ENCODE measurements at regions not wholly inside any gene's neighbourhood (a gene's known extent, or its start where the extent isn't known, plus 50 kb on each side); places are given as distances from the start of the nearest gene placed in this dataset.

DNA sequence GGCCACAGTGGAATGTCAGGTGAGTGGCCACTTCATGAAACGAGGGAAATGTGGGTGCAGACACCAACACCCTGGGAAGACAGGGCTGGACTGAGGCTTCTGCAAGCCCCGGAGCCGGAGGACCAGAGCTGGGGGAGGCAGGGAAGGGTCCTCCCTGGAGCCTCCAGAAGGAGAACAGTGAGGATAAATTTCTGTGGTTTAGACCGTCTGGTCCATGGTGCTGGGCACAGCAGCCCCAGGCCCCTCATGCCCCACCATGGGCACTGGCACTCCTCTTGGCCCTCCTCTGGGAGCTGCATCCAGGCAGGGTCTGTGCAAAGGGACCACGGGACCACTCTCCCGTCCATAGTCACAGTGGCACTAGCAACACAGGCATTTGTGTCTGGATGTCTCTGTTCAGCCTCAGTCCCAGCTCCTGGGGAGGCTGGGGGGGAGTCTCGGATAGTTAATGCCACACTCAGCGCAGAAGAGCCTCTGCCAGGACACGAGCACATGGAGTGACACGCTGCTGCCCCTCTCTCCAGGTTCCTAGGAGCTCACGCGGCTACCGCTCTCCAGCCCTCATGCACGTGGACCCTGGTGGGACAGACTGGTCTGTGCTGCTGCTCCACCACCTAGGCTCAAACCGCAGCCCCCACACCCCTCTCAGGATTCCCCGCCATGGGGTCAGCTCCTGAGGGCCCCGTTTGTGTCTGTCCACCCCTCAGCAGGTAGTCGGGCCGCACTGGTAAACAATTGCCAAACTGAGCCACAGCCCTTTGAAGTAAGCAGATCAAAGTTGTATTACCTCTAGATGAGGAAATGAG, 305.9 kb upstream of the SALL3 start:
- DNase-seq = no peak

GRCh38 chr18:78675231-78675630, 304.4 kb upstream of the SALL3 start:
- DNase-seq = no peak

- DNase-seq = no peak
Observed at GRCh38 chr18:78676622-78677482, 302.8 kb upstream of the SALL3 start.

DNA sequence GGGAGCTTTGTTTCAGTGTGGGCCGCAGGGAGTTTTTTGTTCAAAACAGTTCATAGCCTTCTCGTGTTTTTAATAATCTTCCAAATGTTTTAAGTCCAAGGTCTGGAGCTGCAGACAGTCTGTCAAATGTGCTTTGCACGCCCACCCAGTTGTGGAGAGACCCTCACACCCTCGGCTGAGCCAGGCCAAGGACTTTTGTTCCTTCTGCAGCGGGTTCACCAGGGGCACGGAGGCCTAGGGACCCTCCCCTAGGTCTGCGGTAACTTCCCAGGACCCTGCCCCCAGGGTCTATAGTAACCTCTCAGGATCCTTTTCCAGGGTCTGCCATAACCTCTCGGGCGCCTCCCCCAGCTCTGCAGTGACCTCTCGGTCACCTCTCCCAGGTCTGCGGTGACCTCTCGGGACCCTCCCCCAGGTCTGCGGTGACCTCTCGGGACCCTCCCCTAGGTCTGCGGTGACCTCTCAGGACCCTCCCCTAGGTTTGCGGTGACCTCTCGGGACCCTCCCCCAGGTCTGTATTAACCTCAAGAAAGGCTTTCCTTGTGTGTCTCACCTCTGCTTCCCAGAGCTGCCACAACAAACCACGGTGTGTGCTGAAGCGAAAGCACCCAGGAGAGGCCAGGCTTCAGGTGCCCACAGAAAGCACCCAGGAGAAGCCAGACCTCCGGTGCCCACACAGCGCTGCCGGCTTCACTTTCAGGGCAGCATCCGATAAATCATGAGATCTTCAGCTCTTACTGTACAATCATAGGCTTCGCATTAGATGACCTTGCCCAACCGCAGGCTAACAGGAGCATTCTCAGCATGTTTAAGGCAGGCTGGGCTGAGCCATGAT, 301.9 kb upstream of the SALL3 start:
- no peak for DNase-seq

DNA sequence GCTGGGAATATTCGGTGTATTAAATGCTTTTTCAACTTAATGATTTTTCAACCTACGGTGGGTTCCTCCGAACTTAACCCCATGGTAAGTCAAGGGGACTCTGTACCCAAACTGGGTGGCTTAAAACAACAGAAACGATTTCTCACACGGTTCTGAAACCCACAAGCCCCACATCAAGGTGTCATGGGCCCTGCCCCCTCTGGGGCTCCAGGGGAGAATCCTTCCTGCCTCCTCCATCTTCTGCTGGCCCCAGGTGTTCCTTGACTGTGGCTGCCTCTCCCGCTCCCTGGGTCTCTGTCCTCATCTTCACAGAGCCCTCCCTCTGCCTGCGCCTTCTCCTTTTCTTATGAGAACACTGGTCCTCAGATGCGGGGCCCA, 301.3 kb upstream of the SALL3 start:
- no peak for DNase-seq

DNA sequence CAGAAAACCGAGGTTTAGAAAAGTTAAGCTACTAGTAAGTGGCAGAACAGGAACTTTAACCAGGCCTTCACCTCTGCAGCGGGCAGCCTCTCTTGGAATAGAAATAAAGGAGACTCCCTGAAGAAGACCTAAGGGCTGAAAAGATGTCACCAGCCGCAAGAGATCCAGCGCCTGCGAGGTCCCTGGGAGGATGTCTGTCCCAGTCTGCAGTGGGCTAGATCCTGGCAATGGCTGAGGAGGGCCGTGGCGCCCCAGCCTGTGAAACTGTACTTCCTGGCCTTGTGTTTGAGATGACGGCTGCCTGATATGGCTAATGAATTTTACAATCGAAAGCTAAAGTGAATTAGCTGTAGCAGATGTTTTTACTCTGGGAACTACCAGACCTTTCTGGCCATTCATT, 300.6 kb upstream of the SALL3 start:
- DNase-seq = no peak

DNA sequence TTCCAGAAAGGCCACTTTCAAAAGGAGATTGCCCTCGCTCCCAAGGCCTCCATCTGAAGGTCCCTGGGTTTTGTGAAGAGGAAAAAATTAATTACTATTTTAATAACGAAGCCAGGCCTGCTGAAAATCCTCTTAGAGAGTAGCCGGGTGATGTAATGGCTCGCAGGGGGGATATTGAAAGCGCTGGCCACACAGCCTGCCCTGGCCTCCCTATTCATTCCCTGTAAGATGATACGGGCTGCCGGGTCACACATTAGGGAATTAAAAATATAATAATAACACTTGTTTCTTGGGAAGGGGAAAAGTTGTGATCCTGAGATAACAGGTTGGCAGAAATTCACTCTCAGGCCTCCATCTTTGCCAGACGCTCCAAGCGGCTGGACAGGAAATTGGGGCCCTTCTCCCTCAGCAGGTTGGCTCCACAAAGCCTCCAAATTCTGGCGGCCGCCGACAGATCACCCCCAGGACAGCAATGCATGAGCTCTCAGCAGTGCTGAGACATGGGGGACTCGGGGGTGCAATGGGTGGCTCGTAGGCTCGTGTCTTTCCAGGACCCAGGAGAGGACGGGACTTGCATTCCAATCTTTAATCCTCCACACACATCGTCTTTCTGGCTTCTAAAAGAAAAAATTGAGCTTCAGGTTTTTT, 299.9 kb upstream of the SALL3 start:
- no peak for DNase-seq

DNA sequence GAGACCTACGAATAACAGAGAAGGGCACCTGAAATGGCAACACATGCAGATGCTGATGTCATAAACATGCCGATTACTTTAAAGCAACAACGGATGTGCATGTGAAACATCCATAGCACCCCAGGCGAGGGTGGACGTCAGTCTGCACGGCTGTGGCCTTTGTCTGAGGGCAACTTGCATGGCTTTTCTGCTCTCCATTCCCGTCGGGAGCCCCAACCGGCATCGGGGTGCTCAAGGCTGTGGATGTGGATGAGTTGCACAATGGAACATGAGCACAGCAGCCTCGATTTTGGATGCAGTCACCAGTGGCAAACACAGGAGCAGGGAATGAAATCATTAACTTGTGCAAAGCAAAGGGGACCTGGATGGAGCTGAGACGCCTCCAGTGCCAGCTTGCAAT, 298.2 kb upstream of the SALL3 start:
- no peak for DNase-seq

DNA sequence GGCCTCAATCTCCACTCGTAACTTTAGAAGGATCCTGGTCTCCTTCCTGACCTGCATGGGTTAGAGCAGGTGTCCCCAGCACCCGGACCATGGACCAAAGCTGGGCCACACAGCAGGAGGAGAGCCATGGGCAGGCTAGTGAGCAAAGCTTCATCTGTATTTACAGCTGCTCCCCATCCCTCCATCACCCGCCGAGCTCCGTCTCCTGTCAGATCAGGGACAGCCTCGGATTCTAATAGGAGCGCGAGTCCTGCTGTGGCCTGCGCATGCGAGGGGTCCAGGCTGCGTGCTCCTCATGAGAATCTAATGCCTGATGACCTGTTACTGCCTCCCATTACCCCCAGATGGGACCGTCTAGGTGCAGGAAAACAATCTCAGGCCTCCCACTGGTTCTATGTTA, 297.7 kb upstream of the SALL3 start:
- DNase-seq = no peak

- DNase-seq = no peak
Observed at GRCh38 chr18:78682716-78683115, 296.9 kb upstream of the SALL3 start.

DNA sequence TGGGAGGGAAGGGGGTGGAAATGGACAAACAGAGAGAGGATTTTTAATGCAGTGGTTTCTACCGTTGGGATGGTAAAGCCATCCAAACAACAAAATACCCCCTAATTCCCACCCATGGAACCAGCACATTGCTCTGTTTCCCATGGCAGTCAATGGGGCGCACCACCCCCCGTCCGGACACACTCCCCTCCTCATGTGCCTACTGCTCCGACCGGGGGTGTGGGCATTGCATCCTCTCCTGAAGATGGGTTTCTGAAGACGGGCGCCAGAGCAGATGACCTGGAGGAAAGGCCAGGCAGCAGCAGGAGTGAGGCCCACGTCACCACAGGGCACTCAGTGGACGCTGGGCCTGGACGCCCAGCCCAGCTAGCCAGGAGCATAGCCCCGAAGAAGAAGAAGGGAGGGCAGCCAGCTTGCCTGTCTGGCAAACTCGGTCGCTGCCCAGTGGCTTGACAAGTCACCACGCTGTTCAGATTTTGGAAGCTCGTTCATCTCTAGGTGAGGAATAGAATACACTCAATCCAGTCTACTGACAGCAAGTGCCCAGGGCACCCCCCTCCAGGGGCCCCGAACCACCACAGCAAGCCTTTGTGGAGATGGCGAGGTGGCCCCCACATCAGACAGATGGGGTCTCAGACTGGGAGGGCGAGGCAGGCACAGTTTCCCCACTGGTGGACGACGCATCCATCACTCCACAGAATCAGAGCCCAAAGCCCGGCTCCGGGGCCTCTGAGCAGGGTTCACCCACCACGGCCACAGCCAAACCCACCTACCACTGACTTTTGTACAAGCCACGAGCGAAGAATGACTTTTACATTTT, 296.2 kb upstream of the SALL3 start:
- no peak for DNase-seq

DNA sequence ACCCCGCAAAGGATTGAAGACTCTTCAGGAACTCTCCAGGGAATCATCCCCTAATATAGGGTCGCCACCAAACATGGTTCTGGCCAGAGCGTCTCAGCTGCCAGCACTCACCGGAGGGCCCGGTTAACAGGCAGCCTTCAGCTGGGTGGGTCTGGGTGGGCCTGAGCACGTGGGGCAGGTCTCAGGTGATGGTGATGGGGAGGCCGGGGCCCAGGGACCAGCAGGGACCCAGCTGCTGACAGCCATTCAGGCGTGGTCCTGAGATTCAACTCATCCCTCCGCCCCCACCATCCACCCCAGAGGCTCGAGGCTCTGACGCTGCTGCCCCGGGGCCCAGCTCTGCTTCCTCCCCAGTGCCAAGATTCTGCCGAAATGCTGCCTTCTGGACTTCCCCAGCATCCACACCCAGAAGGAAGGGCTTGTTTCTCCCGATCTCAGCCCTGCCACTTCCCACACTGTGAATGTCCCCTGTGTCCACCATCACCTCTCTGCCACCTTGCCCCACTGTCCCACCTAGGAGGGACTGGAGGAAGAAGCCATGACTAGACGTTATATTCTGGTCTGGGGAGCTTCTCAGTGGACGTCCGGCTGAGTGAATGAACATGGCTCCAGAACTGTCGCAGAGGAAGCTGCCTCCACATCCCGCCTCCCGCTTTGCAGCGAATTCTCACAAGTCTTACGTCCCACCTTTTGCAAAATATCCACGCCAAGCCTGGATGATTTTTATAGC, 294.2 kb upstream of the SALL3 start:
- DNase-seq = no peak

GRCh38 chr18:78685980-78686530, 293.6 kb upstream of the SALL3 start:
- DNase-seq = no peak

- DNase-seq = no peak
Observed at GRCh38 chr18:78686976-78687685, 292.5 kb upstream of the SALL3 start.

DNA sequence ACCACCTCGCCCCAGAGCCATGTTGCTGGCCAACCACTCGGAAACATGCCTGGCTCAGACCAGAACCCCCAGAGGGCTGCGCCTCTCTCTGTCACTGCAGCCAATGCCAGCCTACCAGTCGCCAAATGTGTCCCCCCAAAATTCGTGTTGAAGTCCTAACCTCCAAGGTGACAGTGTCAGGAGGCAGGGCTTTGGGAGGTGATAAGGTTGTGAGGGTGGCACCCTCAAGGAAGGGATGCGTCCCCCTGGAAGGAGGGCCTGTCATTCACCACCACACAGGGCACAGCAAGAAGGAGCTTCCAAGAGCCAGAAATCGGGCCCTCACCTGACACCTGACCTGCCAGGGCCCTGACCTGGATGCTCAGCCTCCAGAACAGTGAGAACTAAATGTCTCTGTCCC, 291.9 kb upstream of the SALL3 start:
- no peak for DNase-seq

DNA sequence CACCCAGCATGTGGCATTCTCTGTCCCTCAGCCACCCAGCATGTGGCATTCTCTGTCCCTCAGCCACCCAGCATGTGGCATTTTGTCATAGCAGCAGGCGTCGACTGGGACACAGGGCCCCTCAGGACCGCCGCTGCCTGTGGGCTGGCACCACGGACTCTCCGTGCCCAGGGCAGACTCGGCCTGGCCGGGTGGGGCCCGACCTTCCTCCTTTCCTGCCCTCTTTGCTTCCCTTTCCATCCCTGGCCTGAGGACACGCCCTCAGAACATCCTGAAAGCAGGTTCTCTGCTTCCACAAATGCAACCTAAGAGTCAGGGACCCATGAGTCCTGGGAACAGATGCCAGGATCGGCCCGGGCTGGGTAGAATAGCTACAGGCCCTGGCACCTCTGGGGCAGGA, 291.4 kb upstream of the SALL3 start:
- DNase-seq = no peak

GRCh38 chr18:78688916-78689315, 290.7 kb upstream of the SALL3 start:
- DNase-seq = no peak

GRCh38 chr18:78689606-78690005, 290.0 kb upstream of the SALL3 start:
- DNase-seq = no peak

DNA sequence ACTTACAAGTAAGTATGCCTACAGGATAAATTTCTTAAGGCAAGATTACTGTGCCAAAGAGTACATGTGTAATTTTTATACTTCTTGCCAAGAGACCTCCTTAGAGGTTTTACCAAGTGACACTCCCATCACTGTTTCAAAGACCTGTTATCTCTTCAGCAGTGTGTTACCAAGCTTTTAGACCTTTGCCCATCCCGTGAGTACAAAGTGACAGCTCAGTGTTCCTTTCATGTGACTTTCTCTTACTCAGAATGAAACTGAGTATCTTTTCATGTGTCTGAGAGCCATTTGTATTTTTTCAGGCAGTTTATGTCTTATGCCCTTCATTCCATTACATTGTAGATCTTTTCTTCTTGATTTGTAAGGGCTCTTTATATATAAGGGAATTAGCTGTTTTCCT, 287.5 kb upstream of the SALL3 start:
- no peak for DNase-seq

DNA sequence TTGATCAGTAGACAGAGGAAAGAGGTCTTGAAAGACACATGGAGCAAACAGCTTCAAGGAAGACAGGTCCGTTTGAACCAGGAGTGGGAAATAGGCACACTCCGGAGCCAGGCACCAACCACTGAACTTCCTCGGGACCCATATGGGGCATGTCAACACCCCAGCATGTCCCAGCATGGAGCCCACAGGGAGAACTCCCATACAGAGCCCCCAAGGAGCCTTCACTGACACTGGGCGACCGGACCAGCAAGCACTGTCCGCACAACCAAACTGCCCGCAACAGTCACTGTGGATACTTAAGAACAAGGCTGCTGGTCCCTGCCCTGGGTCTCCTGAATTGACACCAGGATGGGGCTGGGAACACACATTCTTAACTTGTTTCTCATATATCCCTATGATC, 286.2 kb upstream of the SALL3 start:
- no peak for DNase-seq

All from fibroblast of skin of right biceps (primary cell).